B cell (primary cell): ENCODE measurements at regions not wholly inside any gene's neighbourhood (a gene's known extent, or its start where the extent isn't known, plus 50 kb on each side); places are given as distances from the start of the nearest gene placed in this dataset.

Source experiments
- ATAC-seq: fragments of 200-7000 bp; cut with Tn5 transposase; one replicate; pipeline ENCODE4 v1.10.0; 2021; ENCODE audit warnings: low read depth, mild to moderate bottlenecking, moderate number of reproducible peaks, moderate library complexity
- CTCF ChIA-PET: fragments of 350-600 bp; sonication (Branson Sonifier 250); formaldehyde crosslinking; loops from one replicate; lab custom pipeline; 2021; ENCODE audit warnings: antibody characterized with exemption, inconsistent platforms; lab: Charles Lee
- POLR2A ChIA-PET: fragments of 350-600 bp; sonication (Branson Sonifier 250); formaldehyde crosslinking; loops from one replicate; lab custom pipeline; 2021; ENCODE audit warnings: antibody characterized with exemption; lab: Charles Lee
- DNase-seq: peaks from one replicate; pipeline ENCODE4 v3.0.0; 2013
- H2AFZ ChIP-seq: 2 replicates; pipeline ENCODE4 v1.6.1; 2012; ENCODE audit warnings: mild to moderate bottlenecking, low read depth, low read length; ENCODE audit not compliant: insufficient read depth, poor library complexity, severe bottlenecking
- H3K27ac ChIP-seq, 2 donors: 1 replicate in 1 of 2; 2 replicates in 1 of 2; pipeline ENCODE4 v1.5.1; 2012 to 2013; ENCODE audit warnings: low read length in 2 of 2, mild to moderate bottlenecking in 2 of 2, moderate library complexity in 1 of 2
- H3K27me3 ChIP-seq, 4 experiments: fragments of 200-600 bp in 1 of 4; sonication (generic) in 1 of 4; replicated peaks in 1 of 4; 1 replicate in 2 of 4; 2 replicates in 2 of 4; pipeline versions ENCODE4 v1.6.1 to v1.7.0; 2013 to 2016; ENCODE audit warnings: low read length in 3 of 4, mild to moderate bottlenecking in 2 of 4, mixed read lengths in 1 of 4, moderate library complexity in 1 of 4; ENCODE audit not compliant: insufficient read depth in 4 of 4, control insufficient read depth in 3 of 4; ENCODE audit errors: control extremely low read depth in 1 of 4
- H3K36me3 ChIP-seq, 2 experiments: replicated peaks in 1 of 2; 1 replicate in 1 of 2; 2 replicates in 1 of 2; pipeline versions ENCODE4 v1.6.1 to v1.7.1; 2013; ENCODE audit warnings: low read length in 1 of 2; ENCODE audit not compliant: insufficient read depth in 2 of 2, control insufficient read depth in 1 of 2; ENCODE audit errors: control extremely low read depth in 1 of 2, extremely low read depth in 1 of 2
- H3K4me1 ChIP-seq, 2 donors: fragments of 200-600 bp in 1 of 2; sonication (generic) in 1 of 2; 1 replicate in 1 of 2; 2 replicates in 1 of 2; pipeline versions ENCODE4 v1.5.1 to v1.6.1; 2013 to 2017; ENCODE audit warnings: low read length in 2 of 2; ENCODE audit not compliant: control insufficient read depth in 2 of 2, insufficient read depth in 2 of 2
- H3K4me2 ChIP-seq: replicated peaks from 2 replicates; pipeline ENCODE3; 2012; ENCODE audit warnings: mild to moderate bottlenecking, low read depth, low read length; ENCODE audit not compliant: poor library complexity, severe bottlenecking
- H3K4me3 ChIP-seq, 5 experiments: fragments of 200-600 bp in 1 of 5; sonication (generic) in 1 of 5; 1 replicate in 3 of 5; 2 replicates in 2 of 5; pipeline versions ENCODE4 v1.5.1 to v1.7.0; 2011 to 2016; ENCODE audit warnings: low read length in 4 of 5, mild to moderate bottlenecking in 4 of 5, low read depth in 2 of 5, control low read depth in 1 of 5, moderate library complexity in 1 of 5; ENCODE audit not compliant: insufficient read depth in 1 of 5; ENCODE audit errors: control extremely low read depth in 1 of 5, extremely low read depth in 1 of 5
- H3K79me2 ChIP-seq: fragments of 200-600 bp; sonication (generic); one replicate; pipeline ENCODE4 v1.6.0; 2016; ENCODE audit warnings: low read length; ENCODE audit not compliant: control insufficient read depth, insufficient read depth
- H3K9ac ChIP-seq: fragments of 200-600 bp; sonication (generic); 2 replicates; pipeline ENCODE4 v1.6.1; 2017; ENCODE audit warnings: mild to moderate bottlenecking, low read length, moderate library complexity
- H3K9me3 ChIP-seq, 3 donors: one replicate each; pipeline versions ENCODE4 v1.6.1 to v1.7.1; 2013; ENCODE audit warnings: low read length in 2 of 3; ENCODE audit not compliant: control insufficient read depth in 2 of 3, insufficient read depth in 1 of 3; ENCODE audit errors: control extremely low read depth in 1 of 3
- H4K20me1 ChIP-seq: 2 replicates; pipeline ENCODE4 v1.6.0; 2012; ENCODE audit warnings: mild to moderate bottlenecking, low read length; ENCODE audit not compliant: insufficient read depth, control insufficient read depth, poor library complexity, severe bottlenecking
- H3K27ac Mint-ChIP-seq: one replicate; pipeline ENCODE4 v1.8.0; 2021; ENCODE audit warnings: mixed read lengths
- H3K27me3 Mint-ChIP-seq: one replicate; pipeline ENCODE4 v1.8.0; 2021; ENCODE audit warnings: mixed read lengths
- H3K4me1 Mint-ChIP-seq: one replicate; pipeline ENCODE4 v1.8.0; 2021; ENCODE audit warnings: mixed read lengths
- H3K4me3 Mint-ChIP-seq: one replicate; pipeline ENCODE4 v1.8.0; 2021; ENCODE audit warnings: mixed read lengths
- H3K9me3 Mint-ChIP-seq: one replicate; pipeline ENCODE4 v1.8.0; 2022; ENCODE audit warnings: mixed read lengths; ENCODE audit not compliant: insufficient read depth
- CTCF ChIP-seq: fragments of 200-600 bp; IDR thresholded peaks from one replicate; pipeline ENCODE4 v1.8.0; 2022; ENCODE audit warnings: antibody characterized with exemption, mild to moderate bottlenecking
- EZH2 ChIP-seq: IDR thresholded peaks from 2 replicates; pipeline ENCODE4 v1.6.1; 2012; ENCODE audit warnings: borderline replicate concordance, low read depth, mild to moderate bottlenecking, moderate library complexity, low read length; ENCODE audit not compliant: insufficient read depth, poor library complexity, severe bottlenecking
- WGBS: methylation state at CpG from one replicate; pipeline ENCODE4 v1.1.5; 2013; ENCODE audit warnings: missing lambda C conversion rate; ENCODE audit not compliant: insufficient coverage; 5-methylcytosine and 5-hydroxymethylcytosine counted together
- intact Hi-C: fragments of 100-400 bp; cut with micrococcal nuclease; formaldehyde crosslinking; loops from one replicate; pipeline ENCODE4 v1.10.0; 2022

- Histone ChIP-seq H3K9ac (no peak overlapping the region), H3K27me3 (peaks cover 0 to 3% (median 0%) of the 10 kb centered on the region in 4 experiments), H4K20me1 (no peaks in the 10 kb centered on the region), H3K27ac (no peak overlapping the region), H2AFZ (no peak overlapping the region), H3K9me3 (peaks cover 3 to 16% (median 9%) of the 10 kb centered on the region in 3 donors), H3K4me1 (peaks cover 4 to 6% of the 10 kb centered on the region in 2 donors), H3K4me3 (no peak overlapping the region), H3K79me2 (no peaks in the 10 kb centered on the region), H3K4me2 (no peak overlapping the region), H3K36me3 (no peaks in the 10 kb centered on the region)
- H3K27me3 Mint-ChIP-seq = peaks cover 3% of the 10 kb centered on the region
- intact Hi-C loops = no loop called here
- no peak for ATAC-seq
- no peak overlapping the region for H3K27ac Mint-ChIP-seq
- H3K4me3 Mint-ChIP-seq = no peak overlapping the region
- CTCF ChIA-PET = no interaction called here
- TF ChIP-seq EZH2 (no peak), CTCF (no peak)
- H3K4me1 Mint-ChIP-seq = peaks cover 7% of the 10 kb centered on the region
- peaks cover 3% of the 10 kb centered on the region for H3K9me3 Mint-ChIP-seq
- POLR2A ChIA-PET = no interaction called here
- no peak for DNase-seq
- 100% methylated on average over 3 of the region's 6 CpGs for WGBS
Measured at GRCh38 chr21:31442339-31442738, 98.3 kb upstream of the TIAM1 start.

- Histone ChIP-seq H3K4me3 (no peak overlapping the region), H3K79me2 (no peaks in the 10 kb centered on the region), H4K20me1 (no peaks in the 10 kb centered on the region), H3K36me3 (no peaks in the 10 kb centered on the region), H3K9me3 (peaks cover 0 to 4% (median 0%) of the 10 kb centered on the region in 3 donors), H3K9ac (no peak overlapping the region), H3K27me3 (no peaks in the 10 kb centered on the region), H2AFZ (no peak overlapping the region), H3K4me1 (no peaks in the 10 kb centered on the region), H3K4me2 (no peak overlapping the region), H3K27ac (no peak overlapping the region)
- Mint-ChIP-seq H3K27me3 (no peaks in the 10 kb centered on the region), H3K27ac (no peak overlapping the region), H3K4me3 (no peak overlapping the region), H3K4me1 (peaks cover 2% of the 10 kb centered on the region), H3K9me3 (no peaks in the 10 kb centered on the region)
- ATAC-seq = no peak
- DNase-seq = no peak
- 86% methylated on average over 9 of the region's 9 CpGs for WGBS
- POLR2A ChIA-PET = no interaction called here
- intact Hi-C loops = no loop called here
- no peak for TF ChIP-seq EZH2
- TF ChIP-seq CTCF = no peak
- CTCF ChIA-PET = no interaction called here
Measured at GRCh38 chr21:31429506-31429905, 85.4 kb upstream of the TIAM1 start.
